ENCODE measurements at regions not wholly inside any gene's neighbourhood (a gene's known extent, or its start where the extent isn't known, plus 50 kb on each side); places are given as distances from the start of the nearest gene placed in this dataset.

DNA sequence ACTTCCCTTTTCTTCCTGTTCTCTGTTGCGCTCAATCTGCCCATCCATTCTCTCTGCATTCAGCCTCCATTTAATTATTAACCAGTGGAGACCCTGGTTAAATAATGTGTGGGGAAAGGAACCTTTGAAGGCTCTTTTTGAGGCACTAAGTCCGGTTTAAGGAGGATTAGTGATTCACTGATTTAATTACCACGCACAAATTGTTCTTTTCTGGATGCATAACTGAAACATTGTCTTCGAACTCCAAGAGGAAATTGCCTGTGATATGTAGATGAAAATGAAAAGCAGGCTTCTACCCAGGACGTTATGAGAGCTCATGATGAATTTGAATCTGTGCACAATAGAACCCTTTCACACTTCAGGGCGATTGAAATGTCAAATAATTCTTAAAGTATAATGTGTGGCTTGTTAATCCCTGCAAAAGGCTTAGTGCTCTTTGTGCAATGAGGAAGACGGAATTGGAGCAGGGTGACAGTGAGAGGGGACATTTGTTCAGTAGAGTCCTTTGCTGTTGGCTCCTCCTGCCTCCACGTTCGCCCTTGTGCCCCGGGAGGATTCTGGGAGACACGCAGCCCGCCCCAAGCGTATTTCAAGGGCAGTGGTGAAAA is 51.1 kb upstream of the ZNF236 start:
- Histone ChIP-seq H3K27ac (no peak overlapping the region), H3K4me3 (no peak overlapping the region)

DNA sequence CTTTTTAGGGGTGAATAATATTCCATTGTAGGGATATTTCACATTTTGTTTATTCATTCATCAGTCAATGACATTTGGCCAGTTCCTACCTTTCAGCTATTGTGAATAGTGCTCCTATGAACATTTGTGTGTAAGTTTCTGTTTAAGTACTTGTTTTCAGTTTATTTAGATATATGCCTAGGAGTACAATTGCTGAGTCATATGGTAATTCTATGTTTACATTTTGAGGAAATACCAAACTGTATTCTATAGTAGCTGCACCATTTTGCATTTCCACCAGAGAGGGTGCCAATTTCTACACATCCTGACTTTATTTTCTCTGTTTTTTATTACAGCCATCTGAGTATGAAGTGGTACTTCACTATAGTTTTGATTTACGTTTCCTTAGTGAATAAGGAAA is 54.4 kb upstream of the ZNF236 start:
- Histone ChIP-seq H3K4me3 (no peak overlapping the region), H3K27ac (no peak overlapping the region)

DNA sequence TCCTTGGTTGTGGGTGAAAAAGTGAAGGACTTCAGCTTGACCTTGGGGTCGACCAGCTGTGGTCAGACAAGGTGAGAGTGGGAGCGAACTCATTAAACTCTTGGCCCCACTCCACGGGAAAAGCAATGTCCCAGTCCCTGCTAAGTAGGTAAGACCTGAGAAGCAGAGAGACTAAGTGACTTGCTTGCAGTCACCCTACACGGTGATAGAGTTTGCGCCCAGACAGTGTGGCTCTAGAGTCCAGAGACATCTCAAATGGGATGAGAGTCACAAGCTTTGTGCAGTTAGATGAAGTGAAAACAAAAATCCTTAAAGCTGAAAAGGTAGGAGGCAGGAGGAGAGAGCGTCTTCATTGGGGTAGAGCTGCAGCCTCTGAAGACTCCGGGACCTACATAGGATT is 55.9 kb upstream of the ZNF236 start:
- Histone ChIP-seq H3K27ac (no peak overlapping the region), H3K4me3 (no peak overlapping the region)

DNA sequence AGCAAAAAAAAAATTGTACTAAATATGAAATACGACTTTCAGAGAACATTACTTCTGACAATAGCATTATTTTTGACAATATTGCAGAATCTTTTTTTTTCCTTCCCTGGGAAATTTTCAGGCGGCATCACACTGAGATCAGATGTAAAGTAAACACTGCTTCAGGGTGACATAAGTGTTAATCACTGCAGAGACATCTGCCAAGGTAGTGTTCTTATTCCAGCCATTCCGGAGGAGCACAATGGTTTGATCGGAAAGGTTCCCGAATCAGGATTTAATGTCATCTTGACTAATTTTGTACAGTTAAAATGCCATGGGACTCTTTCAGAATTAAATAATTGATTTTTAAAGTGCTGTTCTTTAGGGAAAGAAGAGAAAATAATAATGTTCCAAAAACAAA is 56.7 kb upstream of the ZNF236 start:
- Histone ChIP-seq H3K27ac (no peak overlapping the region), H3K4me3 (no peak overlapping the region)

DNA sequence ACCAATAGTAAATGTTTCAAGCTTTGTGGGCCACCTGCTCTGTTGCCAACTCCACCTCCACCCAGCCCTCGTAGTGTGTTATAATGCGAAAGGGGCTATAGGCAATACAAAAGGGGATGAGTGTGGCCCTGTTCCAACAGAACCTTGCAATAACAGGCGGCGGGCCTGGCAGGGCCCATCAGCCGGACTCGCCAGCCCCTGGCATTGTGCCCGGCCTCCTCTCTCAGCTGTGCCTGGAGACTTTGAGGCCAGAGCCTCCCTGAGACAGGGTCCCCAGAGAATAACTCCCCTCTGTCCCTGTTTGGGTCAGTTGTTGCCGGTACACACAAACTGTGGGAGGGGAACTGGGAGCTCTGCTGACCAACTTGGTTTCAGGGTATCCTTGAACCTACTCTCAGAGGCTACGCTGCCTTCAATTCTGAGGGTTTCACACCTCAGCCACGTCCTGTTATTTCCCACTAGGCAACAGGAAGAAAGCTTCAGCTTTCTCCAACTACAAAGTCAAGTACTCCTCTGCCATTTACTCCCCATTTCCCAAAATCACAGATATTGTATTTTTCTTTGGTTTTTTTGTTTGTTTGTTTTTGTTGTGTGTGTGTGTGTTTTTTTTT is 58.0 kb upstream of the ZNF236 start:
- no peak overlapping the region for H3K4me3 ChIP-seq
- no peak overlapping the region for H3K27ac ChIP-seq

DNA sequence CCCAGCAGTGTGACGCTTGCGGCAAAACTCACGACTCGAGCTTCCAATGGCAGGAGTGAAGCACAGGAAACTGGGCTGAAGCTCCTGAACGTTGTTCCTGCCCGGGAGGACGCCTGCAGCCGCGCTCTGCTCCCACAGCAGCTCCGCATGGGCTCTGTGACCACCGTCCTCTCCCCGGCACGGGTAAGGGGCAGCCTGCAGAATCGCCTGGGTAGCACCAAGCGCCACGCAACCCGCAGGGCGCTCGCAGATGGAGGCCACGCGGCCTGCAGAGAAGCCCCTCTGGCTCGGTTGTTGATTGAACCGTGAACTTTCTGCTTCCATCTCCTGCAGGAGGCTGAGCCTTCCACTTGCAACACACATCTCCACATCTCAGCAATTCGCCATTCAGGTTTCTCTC is 63.3 kb upstream of the ZNF236 start:
- Histone ChIP-seq H3K27ac (no peak overlapping the region), H3K4me3 (no peak overlapping the region)

DNA sequence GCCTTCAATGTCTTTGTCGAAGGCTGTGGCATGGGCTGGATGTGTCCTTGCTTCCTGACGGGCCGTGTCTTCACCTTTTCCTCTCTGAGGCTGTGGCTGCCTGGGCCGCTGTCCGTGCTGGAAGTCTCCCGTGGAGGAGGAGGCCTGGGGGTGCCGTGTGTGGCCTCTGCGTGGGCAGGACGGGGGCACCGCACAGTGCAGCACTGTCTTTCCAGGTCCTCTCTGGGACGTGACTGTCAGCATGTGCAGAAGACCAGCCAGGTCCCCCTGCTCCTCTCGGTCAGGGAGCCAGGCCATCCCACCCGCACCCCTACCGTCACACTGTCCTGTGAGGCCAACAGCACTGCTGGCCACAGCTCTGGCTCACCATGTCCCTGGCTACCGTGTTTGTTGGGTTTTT is 64.4 kb upstream of the ZNF236 start:
- Histone ChIP-seq H3K27ac (peak overlapping the region in 2 of 21 experiments; percentile 29 to 44), H3K4me3 (no peak overlapping the region)

DNA sequence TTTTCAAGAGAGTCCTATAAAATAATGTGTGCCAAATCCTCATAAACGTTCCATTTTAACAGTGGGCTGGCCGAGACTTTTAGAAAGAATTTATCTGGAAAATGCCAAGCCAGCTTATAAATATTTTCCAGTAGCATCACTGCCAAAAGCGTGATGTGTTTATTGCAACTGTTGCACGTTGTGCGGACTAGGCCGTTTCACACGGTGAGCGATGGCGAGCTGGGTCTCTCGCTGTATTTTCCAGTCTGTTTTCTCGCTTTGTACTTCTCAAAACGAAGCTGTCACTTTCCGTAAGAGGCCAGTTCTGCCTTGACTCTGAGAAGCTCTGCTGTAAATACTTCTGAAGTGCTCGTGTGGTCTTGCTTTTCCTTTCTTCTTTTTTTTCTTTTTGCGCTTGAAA is 65.0 kb upstream of the ZNF236 start:
- Histone ChIP-seq H3K4me3 (no peak overlapping the region), H3K27ac (peak overlapping the region in 1 of 21 experiments; percentile 44)

DNA sequence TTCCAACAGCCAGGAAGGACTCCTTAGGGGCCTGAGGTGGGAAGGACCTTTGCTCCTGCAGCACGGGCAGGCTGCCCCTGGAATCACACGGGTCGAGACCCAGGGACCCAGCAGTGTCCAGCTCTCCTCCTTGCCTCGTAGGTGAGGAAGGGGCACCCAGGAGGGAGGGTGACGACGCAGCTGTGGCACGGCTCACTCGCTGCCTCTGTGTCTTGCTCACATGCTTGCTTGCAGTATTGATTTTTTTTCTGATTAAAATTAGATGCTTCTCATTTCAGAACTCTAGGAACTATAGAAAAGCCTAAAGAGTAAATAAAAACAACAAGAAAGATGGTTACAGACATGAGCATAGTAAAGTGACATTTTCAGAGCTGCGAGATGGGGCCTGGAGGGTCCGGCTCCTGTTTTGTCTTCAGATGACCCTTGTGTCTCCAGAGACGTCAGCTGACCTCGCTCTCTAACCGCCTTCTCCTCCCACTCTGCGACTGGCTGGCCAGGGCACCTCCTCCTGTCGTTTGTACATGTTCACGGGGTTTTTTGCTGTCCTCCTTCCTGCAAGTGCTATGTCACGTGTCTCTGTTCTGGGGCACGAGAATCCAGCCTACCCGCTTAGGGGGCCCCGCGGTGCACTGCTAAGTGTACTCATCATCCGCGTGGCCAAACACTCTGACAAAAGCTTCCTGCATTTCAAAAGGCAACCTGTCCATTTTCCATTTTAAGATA is 65.7 kb upstream of the ZNF236 start:
- Histone ChIP-seq H3K27ac (peak overlapping the region in 2 of 21 experiments; percentile 21 to 61), H3K4me3 (no peak overlapping the region)

DNA sequence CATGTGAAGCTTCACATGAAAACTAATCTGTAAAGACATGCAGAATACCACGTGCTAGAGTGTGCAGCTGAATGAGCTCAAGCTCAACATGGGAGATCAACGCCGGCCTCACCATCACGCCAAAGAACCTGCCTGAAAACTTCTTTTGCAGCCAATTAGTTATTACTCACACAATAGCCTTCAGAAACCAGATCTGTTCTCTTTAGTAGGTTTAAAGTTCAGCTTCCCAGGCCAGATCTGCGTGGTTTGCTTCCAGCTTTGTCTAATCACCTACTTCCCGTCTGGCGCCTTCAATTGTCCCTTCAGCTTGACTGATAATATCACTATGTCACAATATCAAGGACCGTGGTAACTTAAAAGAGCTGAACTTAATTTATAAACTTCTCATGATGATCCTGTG is 68.0 kb upstream of the ZNF236 start:
- Histone ChIP-seq H3K4me3 (no peak overlapping the region), H3K27ac (no peak overlapping the region)

DNA sequence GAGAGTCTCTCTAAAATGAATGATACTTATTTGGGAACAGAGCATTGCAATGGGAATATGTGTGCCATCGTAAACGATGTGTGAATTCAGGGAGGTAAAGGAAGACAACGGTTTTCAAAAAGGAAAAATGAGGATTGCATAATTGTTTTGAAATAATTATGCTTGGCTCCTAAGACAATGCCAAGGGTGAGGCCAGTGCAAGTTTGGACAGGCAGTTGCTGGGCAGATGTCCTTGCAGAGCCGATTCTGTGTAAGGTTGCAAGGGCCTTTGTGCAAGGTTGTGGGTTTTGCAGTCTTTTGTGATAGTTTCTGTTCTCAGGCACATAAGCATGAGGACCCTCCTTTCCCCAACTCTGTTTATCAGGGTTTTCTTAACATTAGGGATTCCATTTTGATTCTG is 70.0 kb upstream of the ZNF236 start:
- Histone ChIP-seq H3K4me3 (no peak overlapping the region), H3K27ac (no peak overlapping the region)

DNA sequence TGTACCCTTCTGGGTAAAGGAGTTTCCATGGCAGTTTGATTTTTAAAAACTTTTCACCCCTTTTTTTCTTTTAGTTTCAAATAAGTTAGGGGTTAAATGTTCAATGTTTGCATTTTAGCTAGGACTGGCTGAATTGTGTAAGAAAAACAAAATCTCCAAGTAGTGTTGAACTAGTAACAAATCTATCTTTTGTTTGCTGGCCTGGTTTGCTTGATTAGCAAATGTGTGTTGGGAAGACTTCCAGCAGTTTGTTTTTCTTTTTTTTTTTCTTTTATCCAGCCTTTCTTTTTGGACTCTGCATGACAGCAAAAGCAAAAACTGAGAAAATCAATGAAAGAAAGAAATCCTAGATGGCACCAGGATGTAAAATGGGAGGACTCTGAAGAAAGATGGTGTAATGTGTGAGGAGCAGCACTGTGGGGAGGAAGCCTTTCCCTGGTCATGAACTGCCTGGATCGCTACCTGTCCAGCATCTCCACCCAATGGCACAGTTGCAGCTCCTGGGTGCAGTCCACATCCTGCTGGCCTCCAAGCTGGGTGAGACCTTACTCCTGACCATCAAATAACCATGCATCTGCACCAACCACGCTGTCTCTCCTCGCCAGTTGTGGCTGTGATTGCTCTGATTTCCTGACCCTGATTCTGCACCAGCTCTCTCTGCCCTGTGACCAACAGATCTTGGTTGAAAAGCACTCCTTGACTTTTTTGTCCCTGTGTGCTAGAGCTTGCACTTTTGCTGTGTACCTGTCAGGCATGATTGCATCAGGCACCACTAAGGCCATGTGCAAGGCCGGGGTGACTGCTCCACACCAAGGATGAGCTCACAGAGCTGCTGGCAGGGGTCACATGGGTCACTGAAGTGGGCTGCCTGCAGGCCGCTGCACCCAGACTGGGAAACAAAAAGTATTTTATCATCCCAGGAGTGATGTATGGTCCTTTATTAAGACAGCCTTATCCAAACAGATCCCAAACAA is 71.2 kb upstream of the ZNF236 start:
- no peak overlapping the region for H3K27ac ChIP-seq
- no peak overlapping the region for H3K4me3 ChIP-seq

DNA sequence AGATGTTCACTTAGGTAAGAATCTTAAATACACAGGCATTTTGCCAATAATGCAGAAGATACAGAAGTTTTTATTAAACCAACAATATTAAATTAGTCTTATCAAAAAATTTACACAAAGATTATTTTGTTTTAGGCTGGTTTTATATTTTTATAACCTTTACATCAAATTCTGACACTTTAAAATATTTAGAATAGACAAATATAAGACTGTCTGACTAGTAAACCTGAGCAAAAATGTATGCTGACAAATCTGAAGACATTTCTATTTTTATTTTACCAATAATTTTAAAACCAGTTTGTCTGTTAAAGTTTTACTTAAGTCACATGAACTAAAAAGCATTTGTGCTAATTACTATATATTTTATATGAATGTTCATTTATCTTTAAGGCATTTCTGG is 72.1 kb upstream of the ZNF236 start:
- H3K4me3 ChIP-seq, result no peak overlapping the region
- H3K27ac ChIP-seq, result no peak overlapping the region

DNA sequence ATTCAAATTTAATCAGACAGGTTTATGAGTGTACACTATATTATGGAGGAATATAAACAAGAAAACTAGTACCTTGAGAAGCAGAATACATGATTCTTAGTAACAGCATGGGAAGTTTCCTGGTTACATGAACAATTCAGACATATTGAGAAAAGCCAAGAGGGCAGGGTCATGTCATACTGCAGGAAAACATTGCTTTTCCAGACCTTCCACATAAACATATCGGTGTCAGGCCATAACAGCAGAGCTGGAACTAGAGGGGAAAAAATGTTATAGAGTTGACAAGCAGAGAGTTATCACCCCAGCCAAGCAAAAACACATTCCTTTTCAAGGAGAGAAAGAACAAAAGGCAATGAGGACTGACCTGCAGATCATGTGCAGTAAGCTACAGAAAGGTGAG is 74.7 kb upstream of the ZNF236 start:
- H3K27ac ChIP-seq, result no peak overlapping the region

DNA sequence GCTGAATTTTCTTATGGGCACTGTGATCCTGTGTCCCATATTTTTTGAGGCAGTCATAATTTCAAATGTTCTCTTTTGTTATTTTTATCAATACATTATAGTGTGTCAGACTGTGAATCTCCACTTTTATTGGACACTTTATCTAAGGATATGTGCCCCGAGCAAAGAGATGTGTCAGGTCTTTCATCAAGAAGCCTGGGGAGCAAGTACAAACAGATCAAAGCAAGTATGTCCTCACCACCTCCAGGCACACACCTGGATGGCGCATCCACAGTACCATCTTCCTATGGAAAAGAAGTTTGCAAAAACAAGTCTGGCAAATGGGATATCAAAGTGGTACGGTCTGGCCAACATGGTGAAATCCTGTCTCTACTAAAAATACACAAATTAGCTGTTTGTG is 81.0 kb upstream of the ZNF236 start:
- Histone ChIP-seq H3K27ac (peak overlapping the region in 1 of 21 experiments; percentile 47), H3K4me3 (no peak overlapping the region)

More for the DNA sequence above, 74.7 kb upstream of the ZNF236 start:
- no peak overlapping the region for H3K4me3 ChIP-seq

DNA sequence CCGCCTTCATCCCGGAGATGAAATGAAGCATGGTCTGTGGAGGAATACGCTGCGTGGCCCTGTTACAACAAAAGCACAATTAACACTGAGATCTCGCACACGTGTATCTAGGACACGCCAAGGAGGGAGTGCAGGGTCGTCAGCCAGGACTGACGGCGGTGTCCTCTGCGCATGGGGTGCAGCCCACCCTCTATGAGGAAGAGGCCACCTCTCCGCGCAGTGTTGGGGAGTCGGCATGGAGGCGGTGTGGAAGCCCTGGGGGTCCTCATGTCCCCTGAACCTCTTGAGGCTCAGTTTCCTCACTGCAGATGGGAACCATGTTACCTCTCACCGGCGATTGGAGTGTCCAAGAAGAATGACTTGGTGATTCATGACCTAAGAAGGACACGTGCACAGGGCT is 86.0 kb upstream of the ZNF236 start:
- no peak overlapping the region for H3K4me3 ChIP-seq
- no peak overlapping the region for H3K27ac ChIP-seq

DNA sequence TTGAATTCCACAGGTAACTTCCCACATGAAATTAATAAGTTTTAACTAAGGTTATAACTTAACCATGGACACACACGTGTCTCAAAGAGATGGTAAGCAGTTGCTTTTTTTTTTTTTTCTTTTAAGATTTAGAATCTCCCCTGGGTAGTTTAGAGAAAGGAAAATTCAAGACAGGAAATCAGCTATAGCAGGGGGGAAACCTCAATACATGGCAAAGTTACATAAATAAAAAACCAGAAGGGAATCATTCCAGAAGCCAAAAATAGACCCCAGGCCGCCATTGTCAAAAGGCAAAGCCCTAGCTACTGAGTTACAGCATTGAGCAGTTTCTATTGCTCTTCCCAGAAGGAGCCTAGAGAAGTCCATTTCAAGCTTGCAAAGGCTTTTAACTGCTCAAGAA is 91.5 kb upstream of the ZNF236 start:
- Histone ChIP-seq H3K4me3 (no peak overlapping the region), H3K27ac (no peak overlapping the region)

DNA sequence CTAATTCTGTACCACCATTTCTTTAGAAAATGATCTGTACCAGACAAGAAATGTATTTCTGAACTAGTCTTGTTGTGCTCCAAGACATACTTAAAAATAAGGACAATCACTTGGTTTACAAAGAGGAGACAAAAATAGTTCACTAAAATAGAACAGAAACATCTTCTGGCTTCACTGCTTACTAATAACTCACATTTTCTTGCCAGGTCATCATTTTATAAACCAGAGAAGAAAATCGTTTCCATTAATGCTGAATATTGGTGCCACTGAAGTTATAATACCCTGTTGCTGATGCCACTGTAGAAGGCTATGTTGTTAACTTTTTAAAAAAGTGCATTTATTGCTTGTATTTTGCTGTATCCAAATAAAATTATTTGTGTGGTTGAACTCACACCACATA is 94.8 kb upstream of the ZNF236 start:
- H3K27ac ChIP-seq, result no peak overlapping the region
- H3K4me3 ChIP-seq, result no peak overlapping the region

DNA sequence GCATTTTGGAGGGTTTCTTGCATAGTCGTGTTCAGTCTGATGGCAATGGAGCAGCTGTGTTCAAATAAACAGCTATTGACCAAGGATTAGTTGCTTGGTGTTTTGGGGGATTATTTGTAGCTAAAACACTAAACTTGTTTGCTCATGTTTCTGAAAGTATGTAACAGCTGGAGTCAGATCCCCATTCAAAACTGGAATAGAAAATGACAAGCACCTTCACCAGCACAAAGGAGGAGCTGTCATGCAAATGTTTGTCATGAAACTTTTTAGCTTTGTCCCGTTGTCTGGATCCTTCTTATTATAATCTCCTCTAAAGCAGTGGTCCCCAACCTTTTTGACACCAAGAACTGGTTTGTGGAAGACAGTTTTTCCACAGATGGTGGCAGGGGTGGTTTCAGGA is 96.9 kb upstream of the ZNF236 start:
- H3K4me3 ChIP-seq, result no peak overlapping the region
- H3K27ac ChIP-seq, result no peak overlapping the region
